NCI-H146 (cell line): ENCODE measurements at regions not wholly inside any gene's neighbourhood (a gene's known extent, or its start where the extent isn't known, plus 50 kb on each side); places are given as distances from the start of the nearest gene placed in this dataset.
"Not testable (repeated sequence)": the region's sequence is repeated elsewhere in the genome, so short reads cannot be mapped to it uniquely, and the experiment has no call there.

Experiments used
- DNase-seq: peaks from one replicate; lab custom pipeline; 2025; lab: John Stamatoyannopoulos, UW

GRCh38 chr12:126282691-126283090 lies 1217.5 kb downstream of the AACS start:
- DNase-seq: no peak

GRCh38 chr12:126286203-126286602 lies 1221.0 kb downstream of the AACS start:
- DNase-seq: no peak

GRCh38 chr12:126290456-126290855 lies 1225.2 kb downstream of the AACS start:
- no peak for DNase-seq

GRCh38 chr12:126291987-126292386 lies 1226.8 kb downstream of the AACS start:
- DNase-seq: not testable (repeated sequence)

- no peak for DNase-seq
These were observed 1230.4 kb downstream of the AACS start for GRCh38 chr12:126295652-126296051.

- no peak for DNase-seq
These were observed 1244.0 kb downstream of the AACS start for GRCh38 chr12:126309278-126309677.

- no peak for DNase-seq
These were observed 1247.2 kb downstream of the AACS start for GRCh38 chr12:126312457-126312856.

- DNase-seq: no peak
These were observed 1251.2 kb downstream of the AACS start for GRCh38 chr12:126316411-126316810.

- DNase-seq: no peak
These were observed 1272.6 kb downstream of the AACS start for GRCh38 chr12:126337556-126338441.

- DNase-seq: no peak
These were observed 1277.6 kb downstream of the AACS start for GRCh38 chr12:126342866-126343265.

- no peak for DNase-seq
These were observed 1278.1 kb downstream of the AACS start for GRCh38 chr12:126343321-126343720.

- no peak for DNase-seq
These were observed 1280.9 kb downstream of the AACS start for GRCh38 chr12:126346087-126346486.

GRCh38 chr12:126347421-126347820 lies 1282.2 kb downstream of the AACS start:
- no peak for DNase-seq

- no peak for DNase-seq
These were observed 1284.1 kb downstream of the AACS start for GRCh38 chr12:126349383-126349782.

GRCh38 chr12:126353604-126354003 lies 1288.4 kb downstream of the AACS start:
- no peak for DNase-seq

- no peak for DNase-seq
These were observed 1289.4 kb downstream of the AACS start for GRCh38 chr12:126354633-126355032.

- DNase-seq: no peak
These were observed 1290.1 kb downstream of the AACS start for GRCh38 chr12:126355346-126355745.

- DNase-seq: no peak
These were observed 1293.6 kb downstream of the AACS start for GRCh38 chr12:126358806-126359205.

- no peak for DNase-seq
These were observed 1294.0 kb downstream of the AACS start for GRCh38 chr12:126359216-126359615.

GRCh38 chr12:126361804-126362203 lies 1296.6 kb downstream of the AACS start:
- no peak for DNase-seq

- no peak for DNase-seq
These were observed 1297.3 kb downstream of the AACS start for GRCh38 chr12:126362493-126362892.

- no peak for DNase-seq
These were observed 1297.7 kb downstream of the AACS start for GRCh38 chr12:126362964-126363363.

- no peak for DNase-seq
These were observed 1304.5 kb downstream of the AACS start for GRCh38 chr12:126369487-126370463.
